Ishikawa (cell line): ENCODE measurements at regions not wholly inside any gene's neighbourhood (a gene's known extent, or its start where the extent isn't known, plus 50 kb on each side); places are given as distances from the start of the nearest gene placed in this dataset.

Experiments
- CEBPB ChIP-seq: IDR thresholded peaks from 2 replicates; pipeline ENCODE4 v1.6.1; 2012
- CREB1 ChIP-seq: IDR thresholded peaks from 2 replicates; pipeline ENCODE4 v1.6.1; 2012; ENCODE audit warnings: low read depth
- EGR1 ChIP-seq: IDR thresholded peaks from 2 replicates; pipeline ENCODE4 v1.6.1; 2012
- EP300 ChIP-seq: IDR thresholded peaks from 2 replicates; pipeline ENCODE4 v1.6.1; 2012; ENCODE audit warnings: borderline replicate concordance
- FOXM1 ChIP-seq: IDR thresholded peaks from 2 replicates; pipeline ENCODE4 v1.6.1; 2012; ENCODE audit warnings: low read depth, borderline replicate concordance
- MAX ChIP-seq: IDR thresholded peaks from 2 replicates; pipeline ENCODE4 v1.6.1; 2012
- NFIC ChIP-seq: IDR thresholded peaks from 2 replicates; pipeline ENCODE4 v1.6.1; 2012
- RAD21 ChIP-seq: IDR thresholded peaks from 2 replicates; pipeline ENCODE4 v1.6.1; 2012; ENCODE audit warnings: low read depth
- TAF1 ChIP-seq: IDR thresholded peaks from 2 replicates; pipeline ENCODE4 v1.6.1; 2012; ENCODE audit warnings: low read depth, mild to moderate bottlenecking
- TCF12 ChIP-seq: IDR thresholded peaks from 2 replicates; pipeline ENCODE4 v1.6.1; 2012; ENCODE audit warnings: low read depth
- TEAD4 ChIP-seq: IDR thresholded peaks from 2 replicates; pipeline ENCODE4 v1.6.1; 2012
- USF1 ChIP-seq: IDR thresholded peaks from 2 replicates; pipeline ENCODE4 v1.6.1; 2012
- YY1 ChIP-seq: IDR thresholded peaks from 2 replicates; pipeline ENCODE4 v1.6.1; 2012; ENCODE audit warnings: low read depth
- ZBTB7A ChIP-seq: IDR thresholded peaks from 2 replicates; pipeline ENCODE4 v1.6.1; 2012; ENCODE audit warnings: low read depth
- TF ChIP-seq, protein P1 (sequence below): IDR thresholded peaks from 2 replicates; pipeline ENCODE4 v1.6.1; 2012; ENCODE audit warnings: low read depth, mild to moderate bottlenecking

DNA sequence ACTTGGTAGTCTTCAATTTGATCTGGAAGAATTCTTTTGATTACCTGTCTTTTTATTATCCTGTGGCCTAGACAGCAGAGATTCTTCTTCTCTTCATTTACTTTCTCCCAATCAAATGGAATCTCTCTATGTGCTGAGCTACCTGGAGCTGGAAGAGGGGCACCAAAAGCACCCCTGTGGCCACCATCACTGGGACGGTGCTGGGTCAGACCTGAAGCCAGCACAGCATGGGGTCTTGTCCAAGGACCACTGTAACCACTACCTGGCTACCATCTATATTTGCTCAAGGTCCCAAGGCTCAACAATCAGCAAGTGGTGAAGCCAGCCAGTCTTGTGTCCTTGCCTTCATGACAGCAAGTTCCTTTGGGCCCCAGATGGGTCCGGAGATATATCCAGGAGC is 186.6 kb downstream of the JRKL start:
- TF ChIP-seq CREB1 (no peak), ZBTB7A (no peak), TAF1 (no peak), MAX (no peak), EGR1 (no peak), FOXM1 (no peak), TEAD4 (no peak), YY1 (no peak), USF1 (no peak), EP300 (no peak), NFIC (no peak), TCF12 (no peak), CEBPB (no peak), RAD21 (no peak)
- TF ChIP-seq, protein P1, sequence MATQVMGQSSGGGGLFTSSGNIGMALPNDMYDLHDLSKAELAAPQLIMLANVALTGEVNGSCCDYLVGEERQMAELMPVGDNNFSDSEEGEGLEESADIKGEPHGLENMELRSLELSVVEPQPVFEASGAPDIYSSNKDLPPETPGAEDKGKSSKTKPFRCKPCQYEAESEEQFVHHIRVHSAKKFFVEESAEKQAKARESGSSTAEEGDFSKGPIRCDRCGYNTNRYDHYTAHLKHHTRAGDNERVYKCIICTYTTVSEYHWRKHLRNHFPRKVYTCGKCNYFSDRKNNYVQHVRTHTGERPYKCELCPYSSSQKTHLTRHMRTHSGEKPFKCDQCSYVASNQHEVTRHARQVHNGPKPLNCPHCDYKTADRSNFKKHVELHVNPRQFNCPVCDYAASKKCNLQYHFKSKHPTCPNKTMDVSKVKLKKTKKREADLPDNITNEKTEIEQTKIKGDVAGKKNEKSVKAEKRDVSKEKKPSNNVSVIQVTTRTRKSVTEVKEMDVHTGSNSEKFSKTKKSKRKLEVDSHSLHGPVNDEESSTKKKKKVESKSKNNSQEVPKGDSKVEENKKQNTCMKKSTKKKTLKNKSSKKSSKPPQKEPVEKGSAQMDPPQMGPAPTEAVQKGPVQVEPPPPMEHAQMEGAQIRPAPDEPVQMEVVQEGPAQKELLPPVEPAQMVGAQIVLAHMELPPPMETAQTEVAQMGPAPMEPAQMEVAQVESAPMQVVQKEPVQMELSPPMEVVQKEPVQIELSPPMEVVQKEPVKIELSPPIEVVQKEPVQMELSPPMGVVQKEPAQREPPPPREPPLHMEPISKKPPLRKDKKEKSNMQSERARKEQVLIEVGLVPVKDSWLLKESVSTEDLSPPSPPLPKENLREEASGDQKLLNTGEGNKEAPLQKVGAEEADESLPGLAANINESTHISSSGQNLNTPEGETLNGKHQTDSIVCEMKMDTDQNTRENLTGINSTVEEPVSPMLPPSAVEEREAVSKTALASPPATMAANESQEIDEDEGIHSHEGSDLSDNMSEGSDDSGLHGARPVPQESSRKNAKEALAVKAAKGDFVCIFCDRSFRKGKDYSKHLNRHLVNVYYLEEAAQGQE: no peak

GRCh38 chr11:96578379-96578778 is 188.6 kb downstream of the JRKL start:
- TF ChIP-seq USF1: no peak
- no peak for TF ChIP-seq MAX

GRCh38 chr11:96579656-96580055 is 189.8 kb downstream of the JRKL start:
- TF ChIP-seq, protein P1: no peak
- TF ChIP-seq FOXM1: no peak
- no peak for TF ChIP-seq MAX
- TF ChIP-seq CEBPB: no peak
- no peak for TF ChIP-seq YY1
- no peak for TF ChIP-seq USF1
- no peak for TF ChIP-seq EP300
- no peak for TF ChIP-seq RAD21
- TF ChIP-seq CREB1: no peak
- TF ChIP-seq TCF12: no peak
- TF ChIP-seq TAF1: no peak

GRCh38 chr11:96580476-96581040 is 190.7 kb downstream of the JRKL start:
- TF ChIP-seq YY1 (no peak), CREB1 (no peak), CEBPB (no peak), TAF1 (no peak)

GRCh38 chr11:96595011-96595410 is 205.2 kb downstream of the JRKL start:
- TF ChIP-seq TAF1 (no peak), MAX (no peak), NFIC (no peak), EP300 (no peak), CEBPB (no peak), ZBTB7A (no peak), TEAD4 (no peak), EGR1 (no peak), TCF12 (no peak), FOXM1 (no peak), RAD21 (no peak), USF1 (no peak)
